GM04503 (cell line): ENCODE measurements at regions not wholly inside any gene's neighbourhood (a gene's known extent, or its start where the extent isn't known, plus 50 kb on each side); places are given as distances from the start of the nearest gene placed in this dataset.

Source experiments
- DNase-seq: peaks from one replicate; pipeline ENCODE4 v3.0.0-alpha.2; 2012; ENCODE audit warnings: low read depth

DNA sequence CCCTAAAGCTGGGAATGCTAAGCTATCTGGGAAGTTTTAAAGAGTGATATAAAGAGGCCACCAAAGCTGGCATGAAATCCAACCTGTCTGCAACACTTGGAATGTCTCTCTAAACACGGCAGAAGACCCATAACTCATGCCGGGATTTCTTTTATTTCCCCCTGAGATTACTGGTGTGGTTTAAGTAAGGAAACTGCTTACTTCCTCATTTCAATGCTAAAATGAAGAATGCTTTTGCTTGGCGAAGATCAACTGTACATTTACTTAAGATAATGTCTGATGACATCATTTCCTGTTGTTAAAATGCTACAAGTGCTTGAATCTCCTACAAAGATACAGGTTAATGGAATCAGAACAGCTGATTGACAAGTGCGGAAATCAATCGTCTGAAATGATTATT, 353.8 kb upstream of the SALL3 start:
- DNase-seq: no peak

DNA sequence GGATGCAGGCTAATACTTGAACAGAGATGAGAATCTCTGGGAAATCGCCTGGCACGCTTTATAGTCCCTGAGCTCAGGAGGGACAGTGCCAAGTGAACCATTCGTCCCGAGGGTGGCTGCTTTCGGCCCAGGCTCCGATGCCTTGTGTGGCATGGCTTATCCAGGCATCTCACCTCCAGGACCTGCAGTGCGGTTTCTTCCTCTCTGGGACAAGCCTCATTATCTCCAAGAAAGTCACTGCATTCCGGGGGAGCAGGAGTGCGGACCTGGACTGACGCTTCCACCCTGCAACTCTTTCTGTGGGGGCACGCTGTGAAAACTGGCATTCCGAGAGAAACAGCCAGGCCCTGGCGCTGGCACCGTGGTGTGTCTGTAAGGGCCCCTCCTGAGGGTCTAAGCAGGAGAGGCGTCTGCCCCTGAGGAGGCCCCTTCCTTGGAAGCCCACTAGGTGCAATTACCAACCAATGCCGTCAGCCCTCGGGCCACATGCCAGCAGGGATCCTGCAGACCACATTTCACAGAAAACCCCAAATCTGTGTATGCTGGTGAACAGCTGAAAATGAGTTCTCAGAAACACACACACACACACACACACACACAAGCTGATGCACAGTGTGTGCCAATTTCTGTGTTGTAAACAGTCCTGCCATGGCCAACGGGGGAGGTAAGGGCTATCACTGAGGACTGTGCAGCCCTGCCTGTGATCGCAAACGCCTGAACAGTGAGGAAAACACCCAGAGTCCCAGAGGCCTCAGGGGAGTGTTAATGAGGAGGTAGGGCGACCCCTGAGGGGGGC, 351.9 kb upstream of the SALL3 start:
- DNase-seq: no peak

DNA sequence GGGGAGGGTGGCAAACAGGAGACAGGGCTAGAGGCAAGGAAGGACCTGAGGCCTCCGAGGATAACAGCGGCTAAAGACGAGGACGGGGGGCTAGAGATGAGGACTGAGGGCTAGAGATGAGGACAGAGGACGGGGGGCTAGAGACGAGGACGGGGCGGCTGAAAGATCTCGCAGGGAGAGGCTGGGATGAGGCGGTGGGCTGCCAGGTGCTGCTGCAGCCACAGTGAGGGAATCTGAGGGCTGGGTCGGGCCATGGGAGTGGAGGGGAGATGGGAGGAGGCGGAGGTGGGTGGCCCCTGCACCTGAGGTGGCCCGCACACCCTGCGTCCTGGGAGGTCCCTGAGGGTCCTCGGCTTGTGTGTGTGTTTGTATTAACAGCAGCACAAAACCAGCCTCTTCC, 350.2 kb upstream of the SALL3 start:
- DNase-seq: no peak

DNA sequence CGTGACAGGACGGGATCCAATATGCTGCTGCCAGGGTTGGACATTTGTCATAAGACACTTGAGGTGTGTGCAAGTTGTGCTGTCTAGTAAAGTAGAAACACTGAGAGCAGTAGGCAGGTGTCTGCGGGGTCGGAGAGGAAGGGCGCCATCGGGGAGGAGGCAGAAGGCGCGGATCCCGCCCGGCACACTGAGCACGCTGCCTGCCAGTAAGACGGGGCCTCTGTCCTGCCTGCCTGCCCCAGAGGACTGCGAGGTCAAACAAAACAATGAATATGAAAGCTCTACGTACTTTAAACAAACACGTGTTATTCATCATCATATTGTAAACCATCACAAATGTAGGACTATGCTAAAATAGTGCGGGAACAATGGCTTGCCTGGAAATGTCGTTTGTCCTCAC, 349.3 kb upstream of the SALL3 start:
- DNase-seq: no peak

DNA sequence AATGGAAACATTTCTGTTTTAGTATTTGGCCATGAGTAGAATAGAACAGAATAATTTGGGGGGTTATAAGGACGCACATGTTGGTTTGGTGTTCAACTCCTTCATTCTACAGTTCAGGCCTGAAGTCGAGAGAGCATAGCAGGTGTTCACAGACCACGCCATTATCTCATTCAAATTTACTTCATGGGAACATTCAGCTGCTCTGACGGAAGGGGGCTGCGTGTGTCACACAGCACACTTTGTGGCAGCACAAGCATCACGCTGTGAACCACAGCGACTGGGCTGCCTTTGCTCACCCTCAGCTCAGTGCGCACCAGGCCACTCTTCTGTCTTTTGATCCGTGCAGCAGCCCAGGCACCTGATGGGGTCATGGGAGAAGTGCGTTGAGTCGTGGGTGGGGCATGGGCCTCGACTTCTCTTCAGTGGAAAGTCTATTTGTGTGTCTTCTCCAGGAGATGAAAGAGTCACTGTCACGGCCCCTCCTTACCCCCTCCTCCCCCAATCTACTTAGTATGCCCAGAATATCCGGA, 348.6 kb upstream of the SALL3 start:
- no peak for DNase-seq

DNA sequence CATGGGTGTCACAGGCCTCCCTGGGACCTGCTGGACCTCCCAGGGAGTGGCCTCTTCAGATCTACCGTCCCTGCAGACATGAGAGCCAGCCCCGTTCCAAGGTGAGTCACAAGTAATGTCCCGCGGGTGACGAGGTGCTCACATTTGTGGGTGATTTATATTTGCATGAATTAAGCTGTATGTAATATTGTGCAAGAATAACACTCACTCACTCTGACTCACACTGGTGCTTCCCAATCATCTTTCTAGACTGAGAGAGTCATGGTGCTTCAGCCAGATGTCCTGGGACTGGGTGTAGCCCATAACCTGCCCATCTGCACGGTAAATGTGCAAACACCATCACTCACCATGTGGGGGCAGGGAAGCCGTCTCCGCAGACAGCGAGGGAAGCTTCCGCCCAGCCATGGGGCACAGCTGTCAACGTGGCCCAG, 347.5 kb upstream of the SALL3 start:
- no peak for DNase-seq

DNA sequence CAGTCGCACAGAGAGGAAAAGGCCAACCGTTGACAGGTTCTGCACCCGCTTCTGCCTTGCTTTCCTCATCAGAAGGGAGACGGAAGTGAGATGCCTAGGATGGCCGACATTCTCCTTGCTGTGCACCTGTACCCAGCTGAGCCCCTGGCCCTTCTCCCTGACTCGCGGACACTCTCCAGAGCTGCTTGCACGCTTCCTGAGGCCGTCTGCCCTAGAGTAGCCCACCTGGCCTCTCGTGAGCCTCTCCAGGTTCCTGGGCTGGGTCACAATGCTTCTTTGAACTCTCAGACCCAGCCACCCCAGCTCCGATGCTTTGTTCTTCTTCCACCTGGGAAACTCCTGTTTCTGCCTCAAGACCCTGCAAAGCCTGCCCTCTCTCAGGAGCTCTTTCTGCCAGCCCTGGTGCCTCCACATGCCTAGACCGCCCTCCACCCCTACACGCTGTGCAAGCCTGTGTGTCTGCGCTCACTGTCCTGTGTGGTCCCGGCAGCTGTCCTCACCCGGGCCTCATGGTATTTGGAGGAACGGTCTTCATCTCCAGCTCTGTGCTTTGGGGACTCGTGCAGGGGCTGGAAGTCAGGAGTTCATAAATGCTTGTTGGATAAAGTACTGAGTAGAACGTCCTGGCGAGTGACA, 345.4 kb upstream of the SALL3 start:
- DNase-seq: no peak

DNA sequence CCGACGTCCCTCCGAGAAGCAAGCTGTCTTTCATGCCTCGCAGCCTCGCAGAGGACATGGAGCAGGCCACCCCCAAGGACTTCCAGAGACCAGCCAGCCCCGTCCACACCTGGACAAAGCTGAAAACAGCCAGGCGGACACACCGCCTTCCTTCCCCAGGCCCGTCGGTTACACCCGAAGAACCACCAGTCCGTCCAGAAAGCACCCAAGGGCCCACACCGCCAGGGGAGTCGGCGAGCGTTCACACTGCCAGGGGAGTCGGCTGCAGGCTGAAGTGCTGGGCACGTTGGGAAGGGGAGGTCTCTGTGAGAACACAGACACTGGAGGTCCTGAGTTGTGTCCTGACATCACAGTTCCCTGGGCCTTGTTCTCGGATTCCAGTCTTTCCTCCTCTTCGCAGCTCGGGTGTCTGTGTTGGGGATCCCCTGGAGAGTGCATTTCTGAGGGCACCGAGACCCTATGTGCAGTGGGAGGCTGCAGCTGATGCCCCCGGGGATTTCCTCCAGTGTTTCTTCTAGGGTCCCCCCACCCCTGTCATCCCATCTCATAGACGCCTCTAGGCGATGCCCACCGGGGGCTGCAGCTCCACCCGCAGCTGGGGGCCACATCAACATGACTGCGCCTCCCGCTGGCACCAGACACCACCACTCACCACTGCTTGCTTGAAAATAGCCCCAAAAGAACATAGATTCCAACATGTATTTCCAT, 344.4 kb upstream of the SALL3 start:
- no peak for DNase-seq

DNA sequence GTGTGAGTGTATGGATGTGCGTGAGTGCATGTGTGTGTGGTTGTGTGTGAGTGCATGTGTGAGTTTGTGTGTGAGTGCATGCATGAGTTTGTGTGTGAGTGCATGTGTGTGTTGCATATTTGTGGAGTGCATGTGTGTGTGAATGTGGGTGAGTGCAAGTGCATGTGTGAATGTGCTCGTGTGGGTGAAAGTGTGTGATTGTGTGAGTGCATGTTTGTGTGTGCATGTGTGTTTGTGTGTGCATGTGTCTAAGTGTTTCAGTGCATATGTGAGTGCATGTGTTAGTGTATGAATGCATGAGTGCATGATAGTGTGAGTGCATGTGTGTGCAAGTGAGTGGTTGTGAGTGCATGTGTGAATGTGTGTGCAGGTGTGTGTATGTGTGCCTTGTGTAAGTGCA, 343.4 kb upstream of the SALL3 start:
- no peak for DNase-seq

DNA sequence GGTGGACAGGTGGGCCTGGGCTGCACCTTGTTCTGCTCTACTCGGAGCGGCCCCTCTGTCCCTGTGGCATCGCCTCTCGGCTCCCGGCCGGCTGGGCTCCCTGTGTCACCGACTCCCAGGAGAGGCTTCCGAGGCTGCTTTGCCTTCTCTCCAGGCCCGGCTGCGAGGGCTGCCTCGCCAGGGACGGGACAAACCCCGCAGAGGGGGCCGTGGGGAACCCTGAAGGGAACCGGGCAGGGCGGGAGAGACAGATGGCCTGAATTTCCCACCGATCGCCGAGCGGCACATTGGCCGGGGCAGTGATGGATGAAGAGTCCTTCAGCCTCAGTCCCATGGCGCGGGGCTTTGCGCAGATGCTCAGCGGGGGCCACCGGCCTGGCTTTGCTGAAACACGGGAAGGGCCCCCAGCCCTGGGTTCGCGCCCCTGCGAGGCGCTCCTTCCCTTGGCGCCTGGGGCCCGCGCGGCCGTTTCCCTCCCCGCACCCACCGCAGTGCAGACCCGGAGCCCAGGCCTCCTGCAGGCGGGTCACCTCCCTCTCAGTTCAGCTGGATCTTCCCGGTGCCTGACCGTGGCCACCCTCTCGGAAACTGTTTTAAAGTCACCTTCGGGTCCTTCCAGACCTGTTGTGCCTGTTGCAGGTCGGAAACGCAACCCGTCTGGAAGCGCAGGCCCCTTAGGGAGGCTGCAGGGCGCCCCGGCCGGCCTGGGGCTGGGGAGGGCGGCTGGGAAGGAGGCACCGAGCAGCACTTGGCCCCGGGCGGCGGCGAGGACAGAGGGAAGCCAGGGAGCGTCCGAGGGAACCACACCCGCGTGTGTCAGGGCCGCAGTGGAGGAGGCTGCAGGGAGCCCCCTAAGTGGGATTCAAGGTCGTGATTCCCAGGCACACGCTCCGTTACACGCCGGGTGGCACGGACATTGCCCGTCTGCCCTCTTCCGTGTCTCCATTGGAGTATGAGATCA, 341.9 kb upstream of the SALL3 start:
- DNase-seq: no peak

DNA sequence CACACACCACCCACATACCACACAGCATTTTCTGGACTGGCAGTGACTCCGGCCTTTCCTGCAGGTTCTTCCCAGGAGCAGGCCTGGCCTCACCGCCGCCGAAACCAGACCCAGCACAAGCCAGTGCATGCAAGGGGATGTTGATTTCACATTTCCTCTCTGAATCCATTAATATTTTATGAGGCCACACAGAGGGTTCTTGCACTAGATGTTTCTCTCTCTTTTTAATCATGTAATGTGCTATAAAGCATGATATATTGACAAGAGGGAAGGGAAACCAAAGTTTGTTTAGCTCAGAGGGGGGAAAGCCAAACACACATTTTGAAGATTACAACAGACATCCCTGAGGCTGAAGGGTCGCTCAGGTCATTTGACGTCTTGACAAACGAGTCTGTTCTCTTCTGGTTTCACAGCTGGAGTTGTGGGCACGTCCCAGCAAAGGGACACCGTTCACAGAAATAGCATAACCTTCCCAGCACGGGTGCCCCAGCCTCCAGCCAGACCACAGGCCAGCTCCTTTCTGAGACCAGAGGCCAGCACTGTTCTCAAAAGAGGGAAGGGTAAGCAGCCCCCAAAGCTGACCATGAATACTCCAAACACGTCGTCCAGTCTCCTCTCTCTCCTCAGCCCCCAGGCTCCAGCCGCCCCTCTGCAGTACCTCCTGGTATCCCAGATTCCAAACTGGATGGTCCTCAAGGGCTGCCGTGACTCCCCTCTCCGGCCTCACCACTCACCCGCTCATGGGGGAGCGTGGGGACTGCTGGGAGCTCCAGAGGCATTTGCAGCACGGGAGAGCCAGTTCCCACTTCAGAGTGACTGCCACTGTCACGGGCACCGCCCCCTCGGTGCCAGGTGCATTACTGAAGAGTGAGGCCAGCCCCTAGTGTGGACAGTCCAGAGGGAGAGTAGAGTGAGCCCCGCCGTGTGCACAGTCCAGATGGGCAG, 340.3 kb upstream of the SALL3 start:
- no peak for DNase-seq

DNA sequence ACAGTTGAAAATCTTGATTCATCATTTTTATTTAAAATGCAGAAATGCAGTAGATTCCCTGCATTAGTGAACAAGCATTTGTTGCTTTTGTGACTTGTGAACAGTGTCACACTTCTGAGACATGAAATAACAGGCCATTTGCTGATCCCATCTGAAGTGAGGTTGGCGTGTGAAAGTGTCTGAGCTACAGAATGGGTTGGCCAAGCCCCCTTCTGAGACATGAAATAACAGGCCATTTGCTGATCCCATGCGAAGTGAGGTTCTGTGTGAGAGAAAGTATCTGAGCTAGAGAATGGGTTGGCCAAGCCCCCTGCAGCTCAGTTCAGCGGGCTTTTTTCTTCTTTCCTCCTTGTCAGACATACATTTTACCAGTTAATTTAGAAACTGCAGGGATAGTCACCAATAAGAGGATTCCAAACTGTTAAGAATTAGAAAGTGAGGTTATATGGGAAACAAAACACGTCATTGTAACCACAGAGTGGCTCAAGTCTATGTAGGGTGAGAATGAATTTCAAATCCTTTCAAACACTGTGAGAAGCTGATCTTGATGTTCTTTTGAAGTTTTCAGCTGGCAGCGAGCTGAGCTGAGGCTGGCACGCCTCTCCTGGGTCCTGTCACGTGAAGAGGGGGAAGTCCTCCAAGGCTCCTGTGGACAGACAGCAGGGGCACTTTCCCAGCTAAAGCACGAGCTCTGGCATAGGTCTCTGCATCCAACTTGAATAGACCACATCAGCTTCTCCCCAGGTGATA, 339.2 kb upstream of the SALL3 start:
- no peak for DNase-seq

DNA sequence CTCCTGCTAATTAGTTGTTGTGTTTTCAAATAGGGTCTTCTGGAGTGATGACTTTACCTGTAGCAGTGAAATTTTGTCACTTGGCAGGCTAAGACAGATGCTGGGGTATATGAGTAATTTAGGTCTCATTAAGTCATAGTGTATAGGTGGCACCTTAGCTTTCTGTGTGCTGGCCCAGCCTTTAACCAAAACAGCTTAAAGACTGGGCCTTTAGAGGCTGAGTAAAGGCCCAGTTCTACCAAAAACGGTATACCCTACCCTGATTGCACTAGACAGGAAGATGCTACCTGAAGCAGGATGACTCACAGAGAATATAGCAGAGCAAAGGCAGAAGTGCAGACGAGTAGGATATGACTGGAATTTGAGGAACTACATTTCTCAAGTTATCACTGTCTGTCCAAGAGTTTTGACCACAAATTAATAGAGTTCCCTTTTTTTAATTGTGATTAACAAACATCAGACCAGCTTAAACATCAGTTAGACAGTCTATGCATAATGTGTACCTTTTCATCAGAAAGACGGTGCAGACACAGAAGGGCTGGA, 337.9 kb upstream of the SALL3 start:
- no peak for DNase-seq

DNA sequence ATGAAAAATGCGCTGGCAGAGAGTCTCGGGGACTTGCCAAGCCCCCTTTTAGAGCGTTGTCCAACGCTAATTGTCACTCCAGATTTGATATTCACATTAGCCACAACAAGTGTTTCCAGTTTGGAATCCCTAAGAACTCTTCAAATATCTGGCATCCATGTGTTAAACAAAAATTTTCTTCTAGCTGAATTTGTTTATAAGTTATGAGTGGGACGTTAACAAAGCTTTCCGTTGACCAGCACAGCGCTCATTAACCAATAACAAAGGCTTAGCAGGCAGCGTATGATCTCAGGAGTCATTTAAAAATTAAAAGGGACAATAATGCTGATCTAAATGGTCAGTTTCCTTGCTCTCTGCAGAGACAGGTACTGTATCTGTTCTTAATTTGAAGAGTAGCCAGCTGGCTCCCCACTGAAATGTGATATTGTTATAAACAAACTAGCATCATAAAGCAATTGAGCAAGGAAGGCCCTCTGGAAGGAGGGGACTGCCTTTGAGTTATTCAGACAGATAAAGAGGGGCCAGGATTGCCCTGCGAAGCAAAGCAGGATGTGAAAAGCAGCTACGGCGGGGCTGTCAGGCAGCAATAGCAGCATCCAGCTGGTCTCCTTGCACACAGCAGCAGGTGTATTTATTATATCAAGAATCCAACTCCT, 337.2 kb upstream of the SALL3 start:
- no peak for DNase-seq

DNA sequence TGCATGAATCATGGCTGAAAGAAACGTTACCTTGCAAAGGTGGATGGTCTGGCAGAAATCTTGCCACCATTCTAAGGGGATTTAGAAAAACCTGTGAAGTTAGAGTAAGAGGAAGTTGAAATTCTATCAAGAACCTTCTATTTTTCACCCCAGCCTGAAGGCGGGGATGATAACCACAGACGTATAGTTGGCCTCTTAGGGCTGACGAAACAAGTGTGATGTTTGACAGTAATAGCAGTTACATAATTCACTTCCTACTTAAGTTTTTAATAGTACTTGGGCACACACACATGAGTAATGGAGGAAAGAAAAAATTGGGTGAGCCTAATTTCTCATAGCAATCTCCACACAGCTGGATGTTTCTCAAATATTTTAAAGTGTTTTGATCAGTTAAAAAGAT, 336.6 kb upstream of the SALL3 start:
- no peak for DNase-seq

DNA sequence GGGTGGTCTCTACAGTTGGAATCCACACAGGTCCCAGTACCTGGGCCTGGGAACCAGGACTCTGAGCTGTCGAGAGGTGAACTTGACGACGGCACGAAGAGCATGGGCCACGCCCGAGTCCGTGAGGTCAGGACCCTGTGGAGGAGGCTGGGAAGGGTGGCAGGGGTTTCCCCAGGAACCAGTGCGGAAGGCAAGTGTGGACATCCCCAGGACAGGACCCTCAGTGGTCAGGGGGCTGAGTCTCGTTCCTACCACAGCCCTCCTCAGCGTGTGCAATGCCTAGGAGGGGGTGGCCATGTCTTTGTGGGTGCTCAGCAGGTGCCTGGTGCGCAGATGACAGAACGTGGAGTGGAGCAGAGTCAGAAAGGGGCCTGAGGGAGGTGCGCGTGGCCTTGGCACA, 335.6 kb upstream of the SALL3 start:
- DNase-seq: no peak

DNA sequence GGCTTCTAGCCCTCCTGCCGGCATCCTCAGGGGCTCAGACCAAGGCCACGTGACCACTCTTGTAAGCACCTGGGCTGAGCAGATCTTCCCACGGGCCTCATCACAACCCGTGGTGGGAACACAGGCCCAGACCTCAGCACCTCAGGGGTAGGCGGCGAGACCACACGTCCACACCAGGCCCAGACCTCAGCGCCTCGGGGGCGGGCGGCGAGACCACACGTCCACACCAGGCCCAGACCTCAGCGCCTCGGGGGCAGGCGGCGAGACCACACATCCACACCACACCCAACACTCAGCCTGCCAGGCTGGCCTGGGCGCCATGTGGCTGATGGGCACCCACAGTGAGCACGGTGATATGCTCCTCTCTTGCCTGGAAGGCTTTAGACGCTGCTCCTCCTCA, 334.4 kb upstream of the SALL3 start:
- no peak for DNase-seq

DNA sequence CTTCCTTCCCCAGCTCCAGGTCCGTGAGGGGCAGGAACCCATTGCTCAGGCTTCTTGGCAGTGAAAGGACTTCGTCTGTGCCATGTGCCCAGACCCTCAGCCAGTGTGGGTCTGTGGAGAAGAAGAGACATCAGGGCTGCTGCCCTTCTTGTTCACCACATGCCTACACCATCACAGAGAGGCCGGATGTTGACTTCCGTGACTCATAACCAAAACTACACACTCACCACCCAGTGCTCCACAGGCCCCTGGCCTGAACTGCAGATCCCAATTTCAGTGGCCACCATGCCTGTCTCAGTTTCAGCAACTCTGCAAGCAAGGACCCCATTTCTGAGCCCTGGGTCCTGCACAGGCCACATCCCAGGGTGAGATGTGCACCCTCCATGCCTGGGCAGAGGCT, 332.6 kb upstream of the SALL3 start:
- DNase-seq: no peak

DNA sequence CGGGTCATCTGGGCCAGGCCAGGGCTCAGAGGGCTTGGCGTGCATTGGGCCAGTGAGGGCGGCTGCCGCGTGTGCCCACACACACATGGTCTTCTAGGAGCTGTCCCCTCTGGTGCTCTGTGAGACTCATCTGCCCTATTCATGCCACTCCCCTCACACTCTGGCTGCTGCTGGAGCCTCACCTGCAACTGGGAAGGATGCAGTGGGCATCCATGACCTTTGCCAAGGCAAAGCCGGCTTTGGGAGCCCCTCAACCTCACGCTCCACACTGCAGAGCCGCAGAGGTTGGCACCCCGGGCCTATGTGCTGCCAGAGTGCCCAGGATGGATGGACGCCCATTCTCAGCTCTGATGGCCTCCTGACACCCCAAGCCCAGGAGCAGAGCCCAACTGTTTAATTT, 330.2 kb upstream of the SALL3 start:
- DNase-seq: no peak
